ENCODE measurements at regions not wholly inside any gene's neighbourhood (a gene's known extent, or its start where the extent isn't known, plus 50 kb on each side); places are given as distances from the start of the nearest gene placed in this dataset.
A peak's percentile ranks its signal among the peaks of the same experiment; 100 is the strongest.

DNA sequence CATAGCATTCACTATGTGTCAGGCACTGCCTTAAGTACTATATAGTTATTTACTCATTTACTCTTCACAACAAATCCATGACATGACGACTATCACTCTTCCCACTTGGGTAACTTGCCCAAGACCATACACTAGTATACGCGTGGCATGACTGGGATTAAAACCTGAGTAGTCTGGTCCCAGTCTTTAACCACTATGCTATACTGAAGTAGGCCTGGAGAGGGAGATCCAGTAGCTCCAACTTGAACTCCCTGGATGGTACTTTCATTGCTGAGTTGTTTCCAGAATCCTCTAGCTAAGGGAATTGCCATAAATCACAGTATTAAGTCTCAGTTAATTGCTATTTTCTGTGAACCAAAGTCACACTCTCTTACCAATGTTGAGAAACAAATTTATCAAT lies 116.2 kb upstream of the LSAMP start:
- Histone ChIP-seq H3K4me2 (ENCODE audit: insufficient read depth, insufficient read length, low read length) (no peak overlapping the region), H3K18ac (ENCODE audit: insufficient read length, low read depth, low read length) (no peak overlapping the region), H4K91ac (ENCODE audit: insufficient read length, low read depth, low read length) (no peak overlapping the region), H4K20me1 (ENCODE audit: control insufficient read depth, insufficient read depth, insufficient read length) (no peaks in the 10 kb centered on the region), H3K56ac (ENCODE audit: insufficient read length, low read depth, low read length) (no peak overlapping the region), H3K23me2 (ENCODE audit: insufficient read length, low read depth, low read length, poor library complexity, severe bottlenecking) (no peaks in the 10 kb centered on the region), H3T11ph (ENCODE audit: low read length) (no peak overlapping the region), H2BK5ac (ENCODE audit: insufficient read length, low read length) (no peak overlapping the region), H3K9me3 (ENCODE audit: control insufficient read depth, low read depth, low read length) (no peaks in the 10 kb centered on the region), H3K4ac (ENCODE audit: low read depth, low read length) (no peak overlapping the region), H2BK120ac (ENCODE audit: low read depth, low read length, poor library complexity, severe bottlenecking) (no peak overlapping the region), H3K14ac (ENCODE audit: insufficient read depth, low read length) (no peak overlapping the region), H3K79me2 (ENCODE audit: insufficient read depth, low read length) (no peaks in the 10 kb centered on the region), H3K27ac (ENCODE audit: insufficient read length, low read depth, low read length) (no peak overlapping the region), H3K79me1 (ENCODE audit: insufficient read depth, low read depth, low read length, poor library complexity, severe bottlenecking) (no peaks in the 10 kb centered on the region), H2BK15ac (ENCODE audit: low read depth, low read length) (no peak overlapping the region), H3K4me1 (ENCODE audit: insufficient read depth, low read length) (no peaks in the 10 kb centered on the region), H2BK12ac (ENCODE audit: insufficient read length, low read depth, low read length) (no peak overlapping the region), H4K5ac (ENCODE audit: insufficient read length, low read depth, low read length) (no peak overlapping the region), H2AK5ac (ENCODE audit: insufficient read length, low read length) (no peak overlapping the region), H3K27me3 (ENCODE audit: insufficient read depth, low read length) (no peaks in the 10 kb centered on the region), H2BK20ac (ENCODE audit: low read depth, low read length, poor library complexity, severe bottlenecking) (no peak overlapping the region), H4K8ac (replicated peaks; ENCODE audit: insufficient read length, low read depth, low read length) (no peak overlapping the region), H3K9ac (ENCODE audit: extremely low read depth, insufficient read length, low read length) (no peak overlapping the region), H3K23ac (ENCODE audit: insufficient read length, low read depth, low read length) (no peak overlapping the region), H2AFZ (ENCODE audit: low read length) (no peak overlapping the region)
- peak; percentile 37; the same call in 2 of the 3 replicates for TF ChIP-seq CTCF (conservative IDR thresholded peaks at IDR 0.05)
- Mint-ChIP-seq H3K4me1 (no peaks in the 10 kb centered on the region), H3K36me3 (ENCODE audit: insufficient read depth in 1 of 3, low read depth in 3 of 3) (no peaks in the 10 kb centered on the region), H3K27me3 (ENCODE audit: low read depth) (no peaks in the 10 kb centered on the region), H3K9me3 (no peaks in the 10 kb centered on the region), H3K27ac (no peak overlapping the region), H3K4me3 (no peak overlapping the region)
- WGBS (ENCODE audit: extremely low coverage, insufficient read length, low lambda C conversion rate) = no CpG with 5 or more reads among the region's 3 CpGs
- no peak for DNase-seq
